Mammary epithelial cell (primary cell): ENCODE measurements at regions not wholly inside any gene's neighbourhood (a gene's known extent, or its start where the extent isn't known, plus 50 kb on each side); places are given as distances from the start of the nearest gene placed in this dataset.

Source experiments
- EZH2 ChIP-seq: IDR thresholded peaks from 2 replicates; pipeline ENCODE4 v1.6.1; 2012; ENCODE audit warnings: low read length, inconsistent platforms, borderline replicate concordance
- TF ChIP-seq, protein P1 (sequence below), 2 donors: IDR thresholded peaks in 1 of 2; conservative IDR thresholded peaks in 1 of 2; 2 replicates each; pipeline ENCODE4 v1.5.1; 2011 to 2012; ENCODE audit warnings: inconsistent platforms in 2 of 2, low read length in 2 of 2, mild to moderate bottlenecking in 2 of 2, control low read depth in 1 of 2, low read depth in 1 of 2; ENCODE audit not compliant: insufficient read depth in 1 of 2; ENCODE audit errors: extremely low read depth in 1 of 2

DNA sequence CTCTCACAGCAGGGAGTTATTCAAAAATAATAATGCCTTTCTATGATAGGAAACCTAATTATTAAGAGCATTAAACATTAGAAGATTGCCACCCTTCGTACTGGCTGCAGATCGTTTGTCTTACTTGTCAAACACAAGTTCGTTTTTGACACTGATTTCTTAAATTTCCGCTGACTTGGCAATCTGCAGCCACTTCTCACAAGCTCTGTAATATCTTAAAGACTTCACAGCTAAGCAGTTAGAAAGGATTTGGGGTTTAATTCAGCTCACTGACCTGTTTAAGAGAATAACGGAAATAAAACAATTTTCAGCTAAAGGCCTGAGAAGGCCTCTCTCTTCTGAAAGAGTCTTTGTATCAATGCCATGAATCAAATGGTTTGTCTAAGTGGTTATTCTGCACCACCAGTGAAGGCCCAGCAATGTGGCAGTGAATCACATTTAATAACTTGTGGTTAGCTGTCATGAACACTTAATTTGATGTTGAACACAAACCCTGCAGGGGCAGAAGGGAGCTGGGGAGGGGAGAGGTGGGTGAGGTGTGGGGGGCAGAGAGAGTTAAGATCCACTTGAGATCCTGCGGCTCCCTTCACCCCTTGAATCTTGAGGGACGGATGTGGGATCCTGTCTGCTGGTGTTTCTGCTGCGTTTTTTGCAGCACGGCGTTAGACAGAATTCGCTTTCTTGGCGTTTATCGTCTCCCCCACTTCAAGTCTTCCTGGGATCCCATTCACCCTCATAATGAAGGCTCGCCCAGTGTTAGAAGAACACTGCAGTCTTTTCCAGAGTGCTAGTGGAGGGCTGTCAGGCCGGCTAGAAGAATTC, 145.4 kb upstream of the SATB2 start:
- no peak for TF ChIP-seq EZH2
- TF ChIP-seq, protein P1, sequence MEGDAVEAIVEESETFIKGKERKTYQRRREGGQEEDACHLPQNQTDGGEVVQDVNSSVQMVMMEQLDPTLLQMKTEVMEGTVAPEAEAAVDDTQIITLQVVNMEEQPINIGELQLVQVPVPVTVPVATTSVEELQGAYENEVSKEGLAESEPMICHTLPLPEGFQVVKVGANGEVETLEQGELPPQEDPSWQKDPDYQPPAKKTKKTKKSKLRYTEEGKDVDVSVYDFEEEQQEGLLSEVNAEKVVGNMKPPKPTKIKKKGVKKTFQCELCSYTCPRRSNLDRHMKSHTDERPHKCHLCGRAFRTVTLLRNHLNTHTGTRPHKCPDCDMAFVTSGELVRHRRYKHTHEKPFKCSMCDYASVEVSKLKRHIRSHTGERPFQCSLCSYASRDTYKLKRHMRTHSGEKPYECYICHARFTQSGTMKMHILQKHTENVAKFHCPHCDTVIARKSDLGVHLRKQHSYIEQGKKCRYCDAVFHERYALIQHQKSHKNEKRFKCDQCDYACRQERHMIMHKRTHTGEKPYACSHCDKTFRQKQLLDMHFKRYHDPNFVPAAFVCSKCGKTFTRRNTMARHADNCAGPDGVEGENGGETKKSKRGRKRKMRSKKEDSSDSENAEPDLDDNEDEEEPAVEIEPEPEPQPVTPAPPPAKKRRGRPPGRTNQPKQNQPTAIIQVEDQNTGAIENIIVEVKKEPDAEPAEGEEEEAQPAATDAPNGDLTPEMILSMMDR (conservative IDR thresholded peaks at IDR 0.05 in 1 of 2, IDR thresholded peaks at IDR 0.05 in 1 of 2; ENCODE audit: extremely low read depth in 1 of 2, insufficient read depth in 1 of 2, low read depth in 1 of 2, low read length in 2 of 2), result no peak
